HL-60 (cell line): ENCODE measurements at regions not wholly inside any gene's neighbourhood (a gene's known extent, or its start where the extent isn't known, plus 50 kb on each side); places are given as distances from the start of the nearest gene placed in this dataset.

Experiments
- DNase-seq, 2 experiments: peaks; one replicate each; pipeline ENCODE4 v3.0.0-alpha.2; 2010 to 2020; ENCODE audit warnings: low read depth in 1 of 2, low spot score in 1 of 2
- H3K27ac ChIP-seq: fragments of 250-450 bp; sonication (Bioruptor Pico); replicated peaks from 2 replicates; pipeline ENCODE4 v1.5.1; 2020; ENCODE audit warnings: mild to moderate bottlenecking, moderate library complexity
- H3K27me3 ChIP-seq: fragments of 250-450 bp; sonication (Bioruptor Pico); 2 replicates; pipeline ENCODE4 v1.5.1; 2021; ENCODE audit warnings: mild to moderate bottlenecking, moderate library complexity; ENCODE audit not compliant: insufficient read depth, poor library complexity, severe bottlenecking
- H3K4me3 ChIP-seq: replicated peaks from 2 replicates; pipeline ENCODE4 v1.5.1; 2011; ENCODE audit warnings: mild to moderate bottlenecking, control low read depth, low read length; ENCODE audit not compliant: insufficient read depth
- CTCF ChIP-seq: IDR thresholded peaks from one replicate; pipeline ENCODE4 v1.5.1; 2011; ENCODE audit warnings: low read length, control low read depth, inconsistent platforms; ENCODE audit not compliant: insufficient read depth
- GABPA ChIP-seq: IDR thresholded peaks from 2 replicates; pipeline ENCODE4 v1.6.1; 2012; ENCODE audit warnings: low read depth
- POLR2AphosphoS5 ChIP-seq: IDR thresholded peaks from 2 replicates; pipeline ENCODE4 v1.6.1; 2012; ENCODE audit warnings: low read depth
- REST ChIP-seq: IDR thresholded peaks from 2 replicates; pipeline ENCODE4 v1.6.1; 2012; ENCODE audit warnings: low read depth; ENCODE audit not compliant: insufficient replicate concordance
- SPI1 ChIP-seq: IDR thresholded peaks from 2 replicates; pipeline ENCODE4 v1.6.1; 2012; ENCODE audit warnings: low read depth, mild to moderate bottlenecking, borderline replicate concordance

GRCh38 chr17:83182620-83183101 is 103.3 kb downstream of the METRNL start:
- no peak overlapping the region for H3K4me3 ChIP-seq
- H3K27ac ChIP-seq: no peak overlapping the region
- no peaks in the 10 kb centered on the region for H3K27me3 ChIP-seq
- TF ChIP-seq SPI1: no peak
- TF ChIP-seq CTCF: no peak
- TF ChIP-seq POLR2AphosphoS5: no peak
- TF ChIP-seq GABPA: no peak
- TF ChIP-seq REST: no peak
- no peak for DNase-seq

GRCh38 chr17:83183145-83183948 is 103.9 kb downstream of the METRNL start:
- TF ChIP-seq GABPA: no peak
- TF ChIP-seq SPI1: no peak
- no peak for TF ChIP-seq REST
- no peak for TF ChIP-seq POLR2AphosphoS5
- Histone ChIP-seq H3K27ac (no peak overlapping the region), H3K27me3 (no peaks in the 10 kb centered on the region), H3K4me3 (no peak overlapping the region)
- no peak for DNase-seq

DNA sequence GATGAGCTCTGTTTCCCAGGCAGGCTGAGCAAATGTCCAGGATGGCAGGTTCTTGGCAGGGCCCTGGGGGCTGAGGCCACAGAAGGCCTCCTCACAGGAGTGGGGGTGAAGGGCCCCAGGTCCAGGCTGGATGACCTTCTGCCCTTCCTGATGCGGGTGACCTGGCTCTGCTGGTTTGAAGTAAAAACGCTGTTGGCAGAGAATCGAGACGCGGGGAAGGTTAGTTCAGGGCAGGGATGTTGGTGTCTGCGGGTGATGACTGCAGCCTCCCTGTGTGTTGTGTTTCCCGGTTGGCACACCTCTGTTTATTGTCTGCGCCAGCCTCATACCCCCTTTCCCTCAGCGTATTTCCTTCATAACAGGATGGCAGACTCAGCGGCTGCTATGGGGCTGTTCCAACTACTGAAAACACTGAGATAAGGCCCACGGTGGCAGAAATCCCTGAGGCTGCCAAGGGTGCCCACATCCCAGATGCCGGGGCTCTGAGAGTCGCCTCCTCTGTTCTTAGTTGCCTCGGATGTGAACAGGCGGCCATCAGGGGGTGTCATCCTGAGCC is 104.6 kb downstream of the METRNL start:
- TF ChIP-seq GABPA (no peak), REST (no peak), SPI1 (no peak)
- Histone ChIP-seq H3K27me3 (no peaks in the 10 kb centered on the region), H3K27ac (no peak overlapping the region), H3K4me3 (no peak overlapping the region)
- no peak for DNase-seq
